Fibroblast of skin of left quadriceps (primary cell): ENCODE measurements at regions not wholly inside any gene's neighbourhood (a gene's known extent, or its start where the extent isn't known, plus 50 kb on each side); places are given as distances from the start of the nearest gene placed in this dataset.

ENCODE experiments used
- DNase-seq, 2 experiments: peaks; one replicate each; pipeline ENCODE4 v3.0.0-alpha.2; 2013; ENCODE audit warnings: low read depth in 2 of 2

DNA sequence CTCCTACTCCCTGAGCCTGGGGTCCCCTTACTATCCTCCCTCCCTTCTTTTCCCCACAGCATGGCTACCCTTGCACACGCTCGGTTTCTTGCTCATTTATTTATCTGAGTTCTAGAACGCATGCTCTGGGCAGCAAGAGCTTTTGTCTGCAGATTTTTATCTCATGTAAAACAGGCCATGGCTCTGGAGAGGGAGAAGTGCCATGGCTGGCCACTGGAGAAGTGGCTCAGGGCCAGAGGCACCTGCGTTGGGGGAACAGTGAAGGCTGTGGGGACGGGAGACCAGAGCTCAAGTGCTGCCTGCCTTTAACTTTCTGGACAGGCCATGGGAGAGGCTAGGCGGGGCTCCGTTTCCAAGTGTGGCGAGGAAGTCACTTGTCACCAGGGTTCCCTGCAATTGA lies 177.7 kb upstream of the SULF2 start:
- DNase-seq: no peak

- no peak for DNase-seq
Measured at GRCh38 chr20:47962286-47962963, 177.1 kb upstream of the SULF2 start.

DNA sequence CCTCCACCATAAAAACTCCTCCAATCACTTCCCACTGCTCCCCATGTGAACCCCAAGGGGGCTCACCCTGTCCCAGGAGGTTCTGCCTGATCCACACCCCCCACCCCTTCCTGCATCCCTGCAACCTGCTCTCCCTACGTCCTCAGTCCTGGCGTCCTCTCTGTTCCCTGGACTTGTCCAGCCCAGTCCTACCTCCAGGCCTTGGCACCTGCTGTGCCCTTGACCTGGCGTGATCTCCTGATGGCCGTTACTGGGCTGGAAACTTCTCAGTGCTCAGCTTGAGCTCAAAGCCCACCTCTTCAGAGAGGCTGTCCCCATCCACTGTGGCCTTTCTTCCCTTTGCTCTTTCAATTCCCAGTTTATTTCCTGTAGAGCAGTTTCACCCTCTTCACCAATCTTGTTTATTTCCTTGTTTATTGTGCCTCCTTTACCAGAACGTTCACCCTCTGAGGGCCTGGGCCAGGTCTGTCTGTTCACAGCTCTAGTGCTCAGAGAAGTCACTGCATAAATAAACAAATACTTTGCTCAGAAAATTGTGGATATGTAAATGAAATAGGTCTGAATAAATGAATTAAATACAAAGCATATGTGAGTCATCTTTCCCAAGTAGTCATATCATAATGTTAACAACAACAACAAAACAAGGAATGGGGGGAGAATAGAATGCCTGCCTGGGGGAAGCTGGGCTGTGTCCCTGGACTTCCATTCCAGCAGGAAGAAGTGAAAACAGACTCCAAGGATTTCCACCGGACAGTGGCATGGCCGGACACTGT lies 175.7 kb upstream of the SULF2 start:
- DNase-seq: no peak

DNA sequence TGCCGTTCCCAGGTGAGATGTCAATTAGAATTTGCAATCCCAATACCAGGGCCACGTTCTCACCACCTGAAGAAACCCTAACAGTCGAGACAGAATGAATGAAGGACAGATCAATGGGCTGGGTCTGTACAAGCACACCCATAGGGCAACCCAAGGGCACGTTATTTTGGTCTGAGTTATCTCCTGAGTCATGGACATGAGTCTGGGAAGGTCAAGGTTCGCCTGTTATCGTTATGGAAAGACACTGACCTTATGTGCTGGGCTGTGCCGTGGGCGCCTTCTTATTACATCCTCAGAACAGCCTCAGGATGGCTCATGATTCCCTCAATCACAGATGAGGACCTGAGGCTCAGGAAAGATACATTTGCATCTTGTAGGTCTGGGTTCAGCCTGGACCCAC lies 175.0 kb upstream of the SULF2 start:
- DNase-seq: no peak

DNA sequence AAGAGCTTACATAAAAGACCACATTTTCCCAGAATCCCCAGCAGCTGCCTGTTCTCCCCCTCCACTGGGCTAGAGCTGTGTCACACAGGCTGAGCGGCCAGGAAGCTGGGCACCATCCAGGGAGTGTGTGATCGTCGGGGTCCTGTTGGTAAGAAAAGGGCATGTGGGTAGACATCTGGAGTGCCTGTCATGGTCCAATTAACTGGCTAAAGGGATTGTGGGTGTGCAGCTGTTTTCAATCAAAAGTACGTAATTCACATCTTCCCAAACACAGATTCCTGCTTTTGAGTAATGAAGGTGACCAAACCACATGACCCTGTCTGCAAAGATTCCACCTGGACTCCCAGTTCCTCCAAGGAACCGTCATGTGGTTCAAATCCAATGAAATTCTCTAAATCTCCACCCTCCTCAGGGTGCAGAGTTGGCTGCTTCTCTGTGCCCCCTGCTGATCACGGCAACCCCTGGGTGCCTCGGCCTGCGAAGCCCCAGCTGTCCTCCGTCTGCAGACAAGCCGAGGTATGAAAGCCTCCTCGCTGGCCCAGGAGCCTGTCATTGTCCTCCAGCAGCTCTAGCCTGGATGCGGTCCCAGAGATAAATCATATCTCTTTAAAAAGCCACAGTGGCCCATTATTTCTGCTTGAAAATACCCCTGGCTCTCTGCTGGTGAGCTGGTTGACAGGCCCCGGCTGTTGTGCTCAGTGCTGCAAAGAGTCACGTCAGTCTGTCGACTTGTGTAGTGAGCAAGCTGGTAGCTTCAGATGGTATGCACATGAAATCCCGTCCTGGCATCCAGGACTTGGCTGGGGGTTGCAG lies 172.9 kb upstream of the SULF2 start:
- peak; percentile 63 to 71 for DNase-seq

DNA sequence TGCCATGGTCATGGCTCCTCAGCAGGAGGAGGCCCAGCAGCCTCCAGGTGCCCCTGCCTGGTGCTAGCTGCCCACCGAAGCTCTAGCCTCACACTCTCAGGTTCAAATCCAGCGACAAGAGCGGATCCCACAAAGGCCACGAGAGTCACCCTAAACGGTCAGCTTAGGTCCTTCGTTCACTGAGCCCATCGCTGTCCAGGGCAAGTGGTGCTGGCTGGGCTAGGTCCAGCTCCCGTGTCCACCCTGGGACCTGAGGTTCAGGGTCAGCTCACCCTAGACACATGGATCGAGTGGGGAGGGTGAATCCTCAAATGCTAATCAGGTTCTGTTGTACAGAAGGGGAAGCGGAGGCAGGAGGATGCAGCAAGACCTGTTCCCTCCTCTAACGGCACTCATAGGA lies 171.9 kb upstream of the SULF2 start:
- no peak for DNase-seq

- DNase-seq: peak in 1 of 2 experiments; percentile 7
Measured at GRCh38 chr20:47956268-47956995, 171.2 kb upstream of the SULF2 start.

DNA sequence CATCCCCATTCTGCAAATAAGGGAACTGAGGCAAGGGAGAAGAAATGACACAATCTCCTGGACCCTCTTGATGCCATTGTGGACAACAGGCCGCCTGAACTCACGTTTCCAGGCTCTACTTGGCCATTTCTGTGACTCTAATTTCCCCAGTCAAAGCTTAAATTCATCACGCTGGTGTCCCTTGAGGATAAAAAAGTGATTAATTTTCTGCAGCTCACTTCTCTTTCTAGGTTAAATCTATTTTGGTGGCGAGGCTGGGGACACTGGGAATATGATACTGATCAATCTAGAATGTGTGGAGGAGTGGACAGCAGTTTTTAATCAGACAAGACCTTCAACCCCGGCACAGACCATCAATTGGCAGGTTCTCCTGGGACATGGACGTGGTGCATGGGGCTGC lies 168.2 kb upstream of the SULF2 start:
- DNase-seq: no peak

GRCh38 chr20:47952023-47952564 lies 166.8 kb upstream of the SULF2 start:
- DNase-seq: no peak

GRCh38 chr20:47951521-47951971 lies 166.3 kb upstream of the SULF2 start:
- DNase-seq: peak in 1 of 2 experiments; percentile 58

DNA sequence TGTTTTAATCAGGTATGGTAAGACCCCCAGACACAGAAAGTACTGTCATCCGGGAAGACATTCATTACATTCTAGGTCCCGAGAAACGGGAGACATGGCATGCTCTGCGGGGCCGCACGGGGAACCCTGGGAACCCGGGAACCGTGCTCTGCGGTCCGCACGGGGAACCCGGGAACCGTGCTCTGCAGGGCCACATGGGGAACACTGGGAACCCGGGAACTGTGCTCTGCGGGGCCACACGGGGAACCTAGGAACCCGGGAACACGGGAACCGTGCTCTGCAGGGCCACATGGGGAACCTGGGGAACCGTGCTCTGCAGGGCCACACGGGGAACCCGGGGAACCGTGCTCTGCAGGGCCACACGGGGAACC lies 165.6 kb upstream of the SULF2 start:
- DNase-seq: no peak

GRCh38 chr20:47950124-47950912 lies 165.0 kb upstream of the SULF2 start:
- DNase-seq: peak in 1 of 2 experiments; percentile 35

DNA sequence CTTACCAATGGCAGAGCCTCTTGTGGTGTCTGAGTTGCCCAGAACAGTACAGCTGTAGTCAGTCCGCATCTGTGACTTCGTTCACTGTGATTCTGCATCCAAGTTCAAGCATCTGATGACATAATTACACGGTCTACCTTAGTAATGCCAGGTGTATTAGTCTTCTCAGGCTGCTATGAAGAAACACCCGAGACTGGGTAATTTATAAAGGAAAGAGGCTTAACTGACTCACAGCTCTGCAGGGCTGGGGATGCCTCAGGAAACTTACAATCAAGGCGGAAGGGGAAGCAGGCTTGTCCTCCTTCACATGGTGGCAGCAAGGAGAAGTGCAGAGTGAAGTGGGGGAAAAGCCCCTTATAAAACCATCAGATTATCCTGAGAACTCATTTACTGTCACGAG lies 163.9 kb upstream of the SULF2 start:
- no peak for DNase-seq

GRCh38 chr20:47944682-47945081 lies 159.4 kb upstream of the SULF2 start:
- DNase-seq: no peak

DNA sequence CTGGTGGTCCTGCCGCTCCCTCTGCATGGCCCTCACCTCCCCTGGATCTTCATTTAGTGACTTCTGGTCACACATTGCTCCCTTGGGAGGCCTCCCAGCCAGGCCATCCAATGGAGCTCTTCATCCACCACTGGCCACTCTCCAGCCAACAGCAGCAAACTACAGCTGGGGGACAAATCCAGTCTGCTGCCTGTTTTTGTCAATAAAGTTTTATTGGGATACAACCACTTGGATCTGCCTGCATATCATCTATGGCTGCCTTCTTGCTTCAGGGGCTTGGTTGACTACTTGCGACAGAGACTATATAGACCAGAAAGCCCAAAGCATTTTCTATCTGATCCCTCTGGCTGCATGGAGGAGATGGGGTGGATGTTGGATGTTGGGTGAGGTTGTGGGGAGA lies 156.6 kb upstream of the SULF2 start:
- DNase-seq: no peak

- DNase-seq: no peak
Measured at GRCh38 chr20:47940101-47940813, 155.0 kb upstream of the SULF2 start.

- DNase-seq: no peak
Measured at GRCh38 chr20:47936612-47937011, 151.3 kb upstream of the SULF2 start.

DNA sequence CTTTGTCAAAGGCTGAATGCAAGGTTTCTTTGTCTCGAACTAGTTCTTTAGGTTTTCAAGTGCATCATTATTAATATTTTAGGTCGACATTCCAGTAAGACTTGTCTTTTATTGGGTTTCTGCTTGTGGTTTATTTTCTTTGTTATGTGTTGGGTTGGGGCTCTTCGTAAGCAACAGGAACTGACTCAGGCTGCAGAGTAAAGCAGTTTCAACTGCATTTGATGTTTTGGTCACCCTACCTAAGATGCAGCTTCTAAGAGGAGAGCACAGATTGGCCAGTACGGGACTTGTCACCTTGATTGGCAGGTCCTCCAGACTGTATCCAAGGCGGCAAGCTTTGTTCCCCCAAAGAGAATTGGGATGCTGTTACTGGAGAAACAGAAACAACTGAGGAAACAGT lies 149.5 kb upstream of the SULF2 start:
- DNase-seq: no peak

DNA sequence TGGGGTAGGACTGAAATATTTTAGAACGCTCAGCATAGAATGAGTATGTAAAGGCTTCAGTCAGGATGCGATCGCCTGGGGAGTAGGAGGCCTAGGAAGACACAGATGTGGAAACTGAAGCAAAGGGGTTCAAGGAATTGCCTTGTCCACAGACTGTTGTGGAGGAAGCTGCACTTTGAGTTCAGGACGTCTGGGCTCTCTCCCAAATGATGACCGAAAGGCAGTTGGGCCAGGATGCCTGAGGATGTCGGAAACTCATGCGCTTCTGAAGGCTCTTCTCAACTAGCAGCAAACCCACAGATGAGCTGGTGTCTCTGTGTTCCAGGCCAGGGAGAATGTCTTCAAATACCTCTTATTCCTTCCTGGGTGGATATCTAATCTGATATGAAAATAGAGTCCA lies 146.2 kb upstream of the SULF2 start:
- DNase-seq: no peak

- no peak for DNase-seq
Measured at GRCh38 chr20:47931002-47931401, 145.7 kb upstream of the SULF2 start.
